Caco-2 (cell line): ENCODE measurements at regions not wholly inside any gene's neighbourhood (a gene's known extent, or its start where the extent isn't known, plus 50 kb on each side); places are given as distances from the start of the nearest gene placed in this dataset.

ENCODE experiments used
- BruUV-seq: library from RNA; stranded (reverse); fragments of 400-500 nt; replicated peaks from 2 replicates; lab custom pipeline; 2021; lab: Mats Ljungman, UMichigan
- CTCF ChIA-PET: fragments of 300-600 bp; sonication (Branson Sonifier 250); formaldehyde crosslinking; loops from one replicate; lab custom pipeline; 2022; ENCODE audit warnings: antibody characterized with exemption; lab: Charles Lee
- POLR2A ChIA-PET: fragments of 300-600 bp; sonication (Branson Sonifier 250); formaldehyde crosslinking; loops from one replicate; lab custom pipeline; 2022; ENCODE audit warnings: antibody characterized with exemption; lab: Charles Lee
- DNase-seq, 2 experiments: peaks; one replicate each; pipeline versions ENCODE4 v3.0.0 to v3.0.0-alpha.2; 2020 to 2022
- H3K27me3 ChIP-seq: replicated peaks from 2 replicates; pipeline ENCODE4 v1.6.0; 2011; ENCODE audit warnings: low read length; ENCODE audit not compliant: control insufficient read depth, insufficient read depth
- H3K36me3 ChIP-seq: 2 replicates; pipeline ENCODE4 v1.5.1; 2011; ENCODE audit warnings: low read length; ENCODE audit not compliant: control insufficient read depth, insufficient read depth
- H3K4me1 ChIP-seq: fragments of 250-450 bp; sonication (Bioruptor Pico); 2 replicates; pipeline ENCODE4 v1.5.1; 2020; ENCODE audit warnings: mild to moderate bottlenecking
- H3K4me3 ChIP-seq: 2 replicates; pipeline ENCODE4 v1.5.1; 2011; ENCODE audit warnings: low read depth, mild to moderate bottlenecking, control low read depth, low read length
- H3K9me3 ChIP-seq: fragments of 250-450 bp; sonication (Bioruptor Pico); 2 replicates; pipeline ENCODE4 v1.5.1; 2020; ENCODE audit warnings: mild to moderate bottlenecking, moderate library complexity
- H3K27ac Mint-ChIP-seq: one replicate; pipeline ENCODE4 v1.8.0; 2022; ENCODE audit warnings: mixed read lengths; ENCODE audit not compliant: unreplicated experiment
- H3K27me3 Mint-ChIP-seq: one replicate; pipeline ENCODE4 v1.8.0; 2022; ENCODE audit warnings: mixed read lengths; ENCODE audit not compliant: insufficient read depth, unreplicated experiment
- H3K36me3 Mint-ChIP-seq: one replicate; pipeline ENCODE4 v1.8.0; 2022; ENCODE audit warnings: mild to moderate bottlenecking, mixed read lengths; ENCODE audit not compliant: insufficient read depth, unreplicated experiment
- H3K4me1 Mint-ChIP-seq: one replicate; pipeline ENCODE4 v1.8.0; 2022; ENCODE audit warnings: low read depth, mixed read lengths; ENCODE audit not compliant: unreplicated experiment
- H3K4me3 Mint-ChIP-seq: one replicate; pipeline ENCODE4 v1.8.0; 2022; ENCODE audit warnings: mild to moderate bottlenecking, moderate library complexity, mixed read lengths; ENCODE audit not compliant: unreplicated experiment
- H3K9me3 Mint-ChIP-seq: one replicate; pipeline ENCODE4 v1.8.0; 2022; ENCODE audit warnings: mixed read lengths; ENCODE audit not compliant: unreplicated experiment
- intact Hi-C: fragments of 100-400 bp; cut with micrococcal nuclease; formaldehyde crosslinking; loops from one replicate; pipeline ENCODE4 v1.10.0; 2022; ENCODE audit not compliant: unreplicated experiment
- TF ChIP-seq, protein P1 (sequence below), 2 experiments: fragments of 200-600 bp in 1 of 2; IDR thresholded peaks; 1 replicate in 1 of 2; 2 replicates in 1 of 2; pipeline versions ENCODE4 v1.5.1 to v1.8.0; 2011 to 2022; ENCODE audit warnings: antibody characterized with exemption in 1 of 2, control low read depth in 1 of 2, inconsistent platforms in 1 of 2, low read depth in 1 of 2, low read length in 1 of 2, mild to moderate bottlenecking in 1 of 2, moderate library complexity in 1 of 2; ENCODE audit not compliant: insufficient read depth in 1 of 2, severe bottlenecking in 1 of 2, unreplicated experiment in 1 of 2

DNA sequence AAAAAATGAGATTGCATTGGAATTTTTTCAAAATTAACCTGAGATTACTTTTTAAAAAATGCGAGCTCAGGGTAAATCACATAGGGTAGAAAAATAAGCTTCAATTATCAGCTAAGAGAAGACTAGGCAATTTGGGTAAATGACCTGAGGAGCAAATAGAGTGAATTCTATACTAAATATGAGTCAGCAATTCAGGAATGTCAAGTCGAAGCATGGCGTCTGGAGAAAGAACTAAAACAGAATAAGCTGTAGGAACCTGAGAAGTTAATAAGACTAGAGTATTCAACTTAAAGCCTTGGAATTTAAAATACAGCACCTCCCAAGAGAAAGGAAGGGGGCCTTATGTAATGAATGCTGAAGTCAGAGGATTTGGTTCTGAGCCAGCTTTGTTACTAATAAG is 487.0 kb downstream of the SUCLG1 start:
- Mint-ChIP-seq H3K9me3 (peaks cover 20% of the 10 kb centered on the region), H3K4me1 (no peaks in the 10 kb centered on the region), H3K4me3 (no peak overlapping the region), H3K27ac (no peak overlapping the region), H3K36me3 (no peaks in the 10 kb centered on the region), H3K27me3 (no peaks in the 10 kb centered on the region)
- ChIA-PET POLR2A (no interaction called here), CTCF (no interaction called here)
- Histone ChIP-seq H3K4me3 (no peak overlapping the region), H3K9me3 (0 out of 2 replicates have a peak, but pooled peaks cover 4% of the 10 kb centered on the region), H3K27me3 (no peaks in the 10 kb centered on the region), H3K36me3 (no peaks in the 10 kb centered on the region), H3K4me1 (no peaks in the 10 kb centered on the region)
- intact Hi-C loops, result no loop called here
- no peak for DNase-seq
- BruUV-seq, result no TSS peak
- TF ChIP-seq, protein P1, sequence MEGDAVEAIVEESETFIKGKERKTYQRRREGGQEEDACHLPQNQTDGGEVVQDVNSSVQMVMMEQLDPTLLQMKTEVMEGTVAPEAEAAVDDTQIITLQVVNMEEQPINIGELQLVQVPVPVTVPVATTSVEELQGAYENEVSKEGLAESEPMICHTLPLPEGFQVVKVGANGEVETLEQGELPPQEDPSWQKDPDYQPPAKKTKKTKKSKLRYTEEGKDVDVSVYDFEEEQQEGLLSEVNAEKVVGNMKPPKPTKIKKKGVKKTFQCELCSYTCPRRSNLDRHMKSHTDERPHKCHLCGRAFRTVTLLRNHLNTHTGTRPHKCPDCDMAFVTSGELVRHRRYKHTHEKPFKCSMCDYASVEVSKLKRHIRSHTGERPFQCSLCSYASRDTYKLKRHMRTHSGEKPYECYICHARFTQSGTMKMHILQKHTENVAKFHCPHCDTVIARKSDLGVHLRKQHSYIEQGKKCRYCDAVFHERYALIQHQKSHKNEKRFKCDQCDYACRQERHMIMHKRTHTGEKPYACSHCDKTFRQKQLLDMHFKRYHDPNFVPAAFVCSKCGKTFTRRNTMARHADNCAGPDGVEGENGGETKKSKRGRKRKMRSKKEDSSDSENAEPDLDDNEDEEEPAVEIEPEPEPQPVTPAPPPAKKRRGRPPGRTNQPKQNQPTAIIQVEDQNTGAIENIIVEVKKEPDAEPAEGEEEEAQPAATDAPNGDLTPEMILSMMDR (IDR thresholded peaks at IDR 0.05; ENCODE audit: insufficient read depth in 1 of 2, low read depth in 1 of 2, low read length in 1 of 2, severe bottlenecking in 1 of 2, unreplicated experiment in 1 of 2), result no peak

DNA sequence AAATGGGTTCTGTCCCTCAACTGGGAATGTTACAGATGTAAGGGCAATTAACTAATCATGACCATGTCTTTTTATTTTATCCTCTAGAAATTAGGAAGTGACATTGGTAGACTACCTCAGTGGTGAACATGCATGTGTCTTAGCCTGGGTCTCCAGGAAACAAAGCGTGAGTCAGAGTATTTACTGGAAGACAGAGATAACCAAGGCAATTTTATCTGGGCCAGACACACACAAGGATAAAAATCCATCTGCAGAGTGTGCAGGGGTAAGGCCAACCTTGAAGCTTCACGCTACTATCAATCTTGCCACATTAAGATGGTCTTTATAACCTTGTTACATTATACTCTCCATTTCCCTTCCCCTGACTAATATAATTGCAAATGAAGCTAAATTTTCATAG is 487.5 kb downstream of the SUCLG1 start:
- BruUV-seq, result no TSS peak
- no peak overlapping the region for H3K4me3 Mint-ChIP-seq
- no peak overlapping the region for H3K27ac Mint-ChIP-seq
- peaks cover 23% of the 10 kb centered on the region for H3K9me3 Mint-ChIP-seq
- H3K36me3 Mint-ChIP-seq, result no peaks in the 10 kb centered on the region
- H3K27me3 Mint-ChIP-seq, result no peaks in the 10 kb centered on the region
- TF ChIP-seq, protein P1 (IDR thresholded peaks at IDR 0.05; ENCODE audit: insufficient read depth in 1 of 2, low read depth in 1 of 2, low read length in 1 of 2, severe bottlenecking in 1 of 2, unreplicated experiment in 1 of 2), result no peak
- H3K4me1 ChIP-seq, result no peaks in the 10 kb centered on the region
- no peaks in the 10 kb centered on the region for H3K4me1 Mint-ChIP-seq
- 0 out of 2 replicates have a peak, but pooled peaks cover 4% of the 10 kb centered on the region for H3K9me3 ChIP-seq
- POLR2A ChIA-PET, result no interaction called here
- no peaks in the 10 kb centered on the region for H3K27me3 ChIP-seq
- no peak overlapping the region for H3K4me3 ChIP-seq
- no peaks in the 10 kb centered on the region for H3K36me3 ChIP-seq
- no peak for DNase-seq
- intact Hi-C loops, result no loop called here
- CTCF ChIA-PET, result no interaction called here

DNA sequence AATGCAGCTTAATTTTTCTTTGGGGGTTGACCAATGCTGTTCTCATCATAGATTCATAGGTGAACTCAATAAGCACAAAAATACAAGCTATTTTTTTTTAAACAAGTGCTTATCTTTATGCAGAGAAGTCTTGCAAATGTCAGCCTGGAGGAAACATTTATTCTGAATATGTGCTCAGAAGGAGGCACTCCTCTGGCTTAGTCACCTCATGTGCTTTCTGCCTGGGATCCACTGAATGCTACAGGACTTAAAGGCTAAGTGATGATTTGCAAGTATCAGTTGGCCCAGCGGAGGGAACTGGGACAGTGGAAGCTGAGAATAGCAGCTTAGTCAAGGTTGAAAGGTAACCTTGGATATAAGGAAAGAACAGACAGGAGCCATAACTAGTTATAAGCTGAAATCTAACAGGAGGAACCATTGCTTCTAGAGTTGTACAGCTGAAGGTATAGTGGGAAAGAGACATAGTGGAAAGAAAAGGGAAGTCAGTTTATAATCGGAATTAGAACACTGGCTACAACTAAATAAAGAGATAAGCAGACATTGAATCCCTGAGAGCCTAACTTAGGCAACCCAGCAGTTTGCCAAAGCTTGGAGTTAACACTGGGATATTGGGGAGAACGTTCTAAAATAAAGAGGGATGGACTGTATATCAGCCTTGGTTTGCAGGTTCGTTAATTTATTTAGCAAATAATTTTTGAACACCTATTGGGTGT is 488.7 kb downstream of the SUCLG1 start:
- no peak for DNase-seq
- Mint-ChIP-seq H3K4me3 (no peak overlapping the region), H3K4me1 (no peaks in the 10 kb centered on the region), H3K9me3 (peaks cover 14% of the 10 kb centered on the region), H3K27me3 (no peaks in the 10 kb centered on the region), H3K36me3 (no peaks in the 10 kb centered on the region), H3K27ac (no peak overlapping the region)
- CTCF ChIA-PET, result no interaction called here
- 0 out of 2 replicates have a peak, but pooled peaks cover under 1% of the 10 kb centered on the region for H3K9me3 ChIP-seq
- POLR2A ChIA-PET, result no interaction called here
- no peaks in the 10 kb centered on the region for H3K36me3 ChIP-seq
- intact Hi-C loops, result no loop called here
- no TSS peak for BruUV-seq
- H3K4me3 ChIP-seq, result no peak overlapping the region
- no peaks in the 10 kb centered on the region for H3K27me3 ChIP-seq
- no peaks in the 10 kb centered on the region for H3K4me1 ChIP-seq
- TF ChIP-seq, protein P1 (IDR thresholded peaks at IDR 0.05; ENCODE audit: insufficient read depth in 1 of 2, low read depth in 1 of 2, low read length in 1 of 2, severe bottlenecking in 1 of 2, unreplicated experiment in 1 of 2), result no peak
